ENCODE measurements at regions not wholly inside any gene's neighbourhood (a gene's known extent, or its start where the extent isn't known, plus 50 kb on each side); places are given as distances from the start of the nearest gene placed in this dataset.

- no peaks in the 10 kb centered on the region for H3K9me3 ChIP-seq (ENCODE audit: low read length)
- no peak for TF ChIP-seq TAF1 (IDR thresholded peaks at IDR 0.05; ENCODE audit: low read depth)
- no peak for TF ChIP-seq REST (IDR thresholded peaks at IDR 0.05; ENCODE audit: borderline replicate concordance)
- TF ChIP-seq CTCF (IDR thresholded peaks at IDR 0.05; ENCODE audit: poor library complexity, severe bottlenecking) = no peak
- no peak for TF ChIP-seq EZH2 (IDR thresholded peaks at IDR 0.05; ENCODE audit: borderline replicate concordance, insufficient read depth, low read length, poor library complexity, severe bottlenecking)
- no peak for TF ChIP-seq SMC3 (conservative IDR thresholded peaks at IDR 0.05; ENCODE audit: poor library complexity)
- TF ChIP-seq RAD21 (conservative IDR thresholded peaks at IDR 0.05) = no peak
- no peak for TF ChIP-seq POLR2AphosphoS5 (IDR thresholded peaks at IDR 0.05)
- TF ChIP-seq MXI1 (conservative IDR thresholded peaks at IDR 0.05; ENCODE audit: poor library complexity, severe bottlenecking) = no peak
- no peak for TF ChIP-seq EP300 (conservative IDR thresholded peaks at IDR 0.05; ENCODE audit: poor library complexity, severe bottlenecking)
- H3K9me2 ChIP-seq (ENCODE audit: insufficient read depth, low read length) = no peaks in the 10 kb centered on the region
- H4K20me1 ChIP-seq (ENCODE audit: insufficient read depth) = no peaks in the 10 kb centered on the region
- H3K27ac ChIP-seq (ENCODE audit: low read length) = no peak overlapping the region
- H3K9ac ChIP-seq (ENCODE audit: low read length) = no peak overlapping the region
- no peak overlapping the region for H2AFZ ChIP-seq (ENCODE audit: low read depth, low read length)
- no peaks in the 10 kb centered on the region for H3K36me3 ChIP-seq (ENCODE audit: insufficient read depth, low read length)
- H3F3A ChIP-seq (ENCODE audit: insufficient read depth, low read length, poor library complexity, severe bottlenecking) = no peaks in the 10 kb centered on the region
- H3K4me3 ChIP-seq (ENCODE audit: low read length) = no peak overlapping the region
- H3K4me2 ChIP-seq (ENCODE audit: low read length) = no peak overlapping the region
- H3K79me2 ChIP-seq (replicated peaks; ENCODE audit: insufficient read depth, low read length) = no peaks in the 10 kb centered on the region
- H3K27me3 ChIP-seq (ENCODE audit: insufficient read depth, low read depth, low read length) = no peaks in the 10 kb centered on the region
These were observed 188.6 kb downstream of the RBFOX3 start for GRCh38 chr17:79422236-79422635.

- Histone ChIP-seq H3K9me2 (ENCODE audit: insufficient read depth, low read length) (no peaks in the 10 kb centered on the region), H3K9me3 (ENCODE audit: low read length) (no peaks in the 10 kb centered on the region), H3K79me2 (replicated peaks; ENCODE audit: insufficient read depth, low read length) (no peaks in the 10 kb centered on the region), H3K36me3 (ENCODE audit: insufficient read depth, low read length) (no peaks in the 10 kb centered on the region), H2AFZ (ENCODE audit: low read depth, low read length) (no peak overlapping the region), H3K9ac (ENCODE audit: low read length) (no peak overlapping the region), H3K27ac (ENCODE audit: low read length) (no peak overlapping the region), H3F3A (ENCODE audit: insufficient read depth, low read length, poor library complexity, severe bottlenecking) (no peaks in the 10 kb centered on the region), H3K27me3 (ENCODE audit: insufficient read depth, low read depth, low read length) (no peaks in the 10 kb centered on the region), H4K20me1 (ENCODE audit: insufficient read depth) (no peaks in the 10 kb centered on the region), H3K4me2 (ENCODE audit: low read length) (no peak overlapping the region), H3K4me3 (ENCODE audit: low read length) (no peak overlapping the region)
- TF ChIP-seq EP300 (conservative IDR thresholded peaks at IDR 0.05; ENCODE audit: poor library complexity, severe bottlenecking) = no peak
These were observed 190.3 kb downstream of the RBFOX3 start for GRCh38 chr17:79420318-79421243.

All from neural cell (in vitro differentiated cells).